Ovary (tissue), 3 donors: ENCODE measurements at regions not wholly inside any gene's neighbourhood (a gene's known extent, or its start where the extent isn't known, plus 50 kb on each side); places are given as distances from the start of the nearest gene placed in this dataset.

Source experiments
- POLR2A ChIP-seq: fragments of 450-650 bp; IDR thresholded peaks from one replicate; pipeline ENCODE4 v1.6.1; 2017; ENCODE audit warnings: antibody characterized with exemption, mild to moderate bottlenecking, moderate library complexity
- TF ChIP-seq, protein P1 (sequence below), 3 donors: fragments of 450-650 bp in 2 of 3; fragments of 200-600 bp in 1 of 3; IDR thresholded peaks; one replicate each; pipeline versions ENCODE4 v1.5.1 to v1.8.0; 2016 to 2022; ENCODE audit warnings: antibody characterized with exemption in 3 of 3, mild to moderate bottlenecking in 1 of 3
- donor health status: DM: no; HTN: no; CAD: no.

DNA sequence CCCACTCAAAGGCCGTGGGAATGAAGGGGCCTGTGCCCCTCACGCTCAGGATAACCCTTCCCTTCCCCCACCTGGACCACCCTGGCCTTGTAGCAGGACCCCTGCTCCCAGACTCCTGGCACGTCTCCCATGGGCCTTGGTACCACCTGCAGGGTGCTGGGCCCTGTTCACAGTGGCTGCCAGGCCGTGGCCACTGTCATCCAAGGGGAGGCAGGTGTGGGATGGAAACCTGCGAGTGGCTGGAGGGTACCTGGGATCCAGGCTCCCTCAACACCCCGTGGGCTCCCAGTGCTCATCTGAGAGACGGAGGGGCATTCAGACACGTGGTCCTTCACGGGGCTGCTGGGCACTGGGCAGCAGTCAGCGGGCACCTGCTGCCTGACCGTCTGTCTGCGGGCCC, 75.6 kb upstream of the CIBAR2 start:
- no peak for TF ChIP-seq POLR2A
- TF ChIP-seq, protein P1, sequence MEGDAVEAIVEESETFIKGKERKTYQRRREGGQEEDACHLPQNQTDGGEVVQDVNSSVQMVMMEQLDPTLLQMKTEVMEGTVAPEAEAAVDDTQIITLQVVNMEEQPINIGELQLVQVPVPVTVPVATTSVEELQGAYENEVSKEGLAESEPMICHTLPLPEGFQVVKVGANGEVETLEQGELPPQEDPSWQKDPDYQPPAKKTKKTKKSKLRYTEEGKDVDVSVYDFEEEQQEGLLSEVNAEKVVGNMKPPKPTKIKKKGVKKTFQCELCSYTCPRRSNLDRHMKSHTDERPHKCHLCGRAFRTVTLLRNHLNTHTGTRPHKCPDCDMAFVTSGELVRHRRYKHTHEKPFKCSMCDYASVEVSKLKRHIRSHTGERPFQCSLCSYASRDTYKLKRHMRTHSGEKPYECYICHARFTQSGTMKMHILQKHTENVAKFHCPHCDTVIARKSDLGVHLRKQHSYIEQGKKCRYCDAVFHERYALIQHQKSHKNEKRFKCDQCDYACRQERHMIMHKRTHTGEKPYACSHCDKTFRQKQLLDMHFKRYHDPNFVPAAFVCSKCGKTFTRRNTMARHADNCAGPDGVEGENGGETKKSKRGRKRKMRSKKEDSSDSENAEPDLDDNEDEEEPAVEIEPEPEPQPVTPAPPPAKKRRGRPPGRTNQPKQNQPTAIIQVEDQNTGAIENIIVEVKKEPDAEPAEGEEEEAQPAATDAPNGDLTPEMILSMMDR (IDR thresholded peaks at IDR 0.05): no peak
